ENCODE measurements at regions not wholly inside any gene's neighbourhood (a gene's known extent, or its start where the extent isn't known, plus 50 kb on each side); places are given as distances from the start of the nearest gene placed in this dataset.
"Not testable (repeated sequence)": the region's sequence is repeated elsewhere in the genome, so short reads cannot be mapped to it uniquely, and the experiment has no call there.

GRCh38 chr7:25698451-25699113, 453.4 kb upstream of the NFE2L3 start:
- TF ChIP-seq CTCF (IDR thresholded peaks at IDR 0.05; ENCODE audit: low read depth, low read length, missing control alignments): no peak
- DNase-seq (ENCODE audit: extremely low read depth, low read depth): no peak
- no peak overlapping the region for H3K4me3 ChIP-seq (replicated peaks; ENCODE audit: low read depth, low read length)

GRCh38 chr7:25700141-25700540, 451.9 kb upstream of the NFE2L3 start:
- H3K4me3 ChIP-seq (replicated peaks; ENCODE audit: low read depth, low read length); DNase-seq (ENCODE audit: extremely low read depth, low read depth): not testable (repeated sequence)

GRCh38 chr7:25704413-25704812, 447.6 kb upstream of the NFE2L3 start:
- no peak for DNase-seq (ENCODE audit: extremely low read depth, low read depth)
- no peak overlapping the region for H3K4me3 ChIP-seq (replicated peaks; ENCODE audit: low read depth, low read length)
- TF ChIP-seq CTCF (IDR thresholded peaks at IDR 0.05; ENCODE audit: low read depth, low read length, missing control alignments): no peak

- no peak for TF ChIP-seq CTCF (IDR thresholded peaks at IDR 0.05; ENCODE audit: low read depth, low read length, missing control alignments)
- no peak for DNase-seq (ENCODE audit: extremely low read depth, low read depth)
- no peak overlapping the region for H3K4me3 ChIP-seq (replicated peaks; ENCODE audit: low read depth, low read length)
Measured at GRCh38 chr7:25706764-25707163, 445.2 kb upstream of the NFE2L3 start.

GRCh38 chr7:25707768-25708620, 444.0 kb upstream of the NFE2L3 start:
- H3K4me3 ChIP-seq (replicated peaks; ENCODE audit: low read depth, low read length): no peak overlapping the region
- no peak for DNase-seq (ENCODE audit: extremely low read depth, low read depth)
- no peak for TF ChIP-seq CTCF (IDR thresholded peaks at IDR 0.05; ENCODE audit: low read depth, low read length, missing control alignments)

- no peak for TF ChIP-seq CTCF (IDR thresholded peaks at IDR 0.05; ENCODE audit: low read depth, low read length, missing control alignments)
- H3K4me3 ChIP-seq (replicated peaks; ENCODE audit: low read depth, low read length): no peak overlapping the region
- no peak for DNase-seq (ENCODE audit: extremely low read depth, low read depth)
Measured at GRCh38 chr7:25710959-25711358, 441.0 kb upstream of the NFE2L3 start.

- no peak for TF ChIP-seq CTCF (IDR thresholded peaks at IDR 0.05; ENCODE audit: low read depth, low read length, missing control alignments)
- DNase-seq (ENCODE audit: extremely low read depth, low read depth): no peak
- H3K4me3 ChIP-seq (replicated peaks; ENCODE audit: low read depth, low read length): no peak overlapping the region
Measured at GRCh38 chr7:25711940-25712339, 440.1 kb upstream of the NFE2L3 start.
